CD14-positive monocyte (primary cell): ENCODE measurements at regions not wholly inside any gene's neighbourhood (a gene's known extent, or its start where the extent isn't known, plus 50 kb on each side); places are given as distances from the start of the nearest gene placed in this dataset.

Experiments used
- DNase-seq, 3 donors: peaks; one replicate each; pipeline ENCODE4 v3.0.0-alpha.2; 2011 to 2022
- H2AFZ ChIP-seq: 2 replicates; pipeline ENCODE4 v1.6.0; 2012; ENCODE audit warnings: mild to moderate bottlenecking, low read depth, low read length, inconsistent platforms; ENCODE audit not compliant: insufficient read depth, poor library complexity, severe bottlenecking
- H3K27ac ChIP-seq, 2 donors: 1 replicate in 1 of 2; 2 replicates in 1 of 2; pipeline ENCODE4 v1.5.1; 2012 to 2013; ENCODE audit warnings: low read length in 2 of 2, control low read depth in 1 of 2, inconsistent platforms in 1 of 2, low read depth in 1 of 2, mild to moderate bottlenecking in 1 of 2
- H3K27me3 ChIP-seq, 2 donors: one replicate each; pipeline versions ENCODE4 v1.6.0 to v1.6.1; 2011 to 2013; ENCODE audit warnings: low read length in 2 of 2; ENCODE audit not compliant: control insufficient read depth in 2 of 2, insufficient read depth in 2 of 2
- H3K36me3 ChIP-seq, 2 donors: replicated peaks in 1 of 2; 1 replicate in 1 of 2; 2 replicates in 1 of 2; pipeline versions ENCODE4 v1.5.1 to v1.6.1; 2012 to 2013; ENCODE audit warnings: low read length in 2 of 2, control low read depth in 1 of 2, inconsistent platforms in 1 of 2, mild to moderate bottlenecking in 1 of 2; ENCODE audit not compliant: insufficient read depth in 2 of 2, control insufficient read depth in 1 of 2
- H3K4me1 ChIP-seq, 2 donors: 1 replicate in 1 of 2; 2 replicates in 1 of 2; pipeline versions ENCODE4 v1.5.1 to v1.6.1; 2012 to 2013; ENCODE audit warnings: low read length in 2 of 2, control low read depth in 1 of 2, inconsistent platforms in 1 of 2, mild to moderate bottlenecking in 1 of 2, moderate library complexity in 1 of 2; ENCODE audit not compliant: insufficient read depth in 2 of 2, control insufficient read depth in 1 of 2
- H3K4me2 ChIP-seq: replicated peaks from 2 replicates; pipeline ENCODE3; 2012; ENCODE audit warnings: low read length, moderate library complexity, mild to moderate bottlenecking; ENCODE audit not compliant: poor library complexity, severe bottlenecking; ENCODE audit errors: extremely low read depth
- H3K4me3 ChIP-seq, 3 experiments: fragments of 200-600 bp in 1 of 3; sonication (generic) in 1 of 3; replicated peaks in 1 of 3; 1 replicate in 2 of 3; 2 replicates in 1 of 3; pipeline ENCODE4 v1.5.1; 2011 to 2013; ENCODE audit warnings: low read length in 3 of 3, mild to moderate bottlenecking in 3 of 3, control low read depth in 2 of 3, low read depth in 2 of 3, inconsistent platforms in 1 of 3, moderate library complexity in 1 of 3
- H3K79me2 ChIP-seq: 2 replicates; pipeline ENCODE4 v1.6.0; 2012; ENCODE audit warnings: mild to moderate bottlenecking, control low read depth, inconsistent platforms, low read length, moderate library complexity; ENCODE audit not compliant: insufficient read depth
- H3K9ac ChIP-seq: 2 replicates; pipeline ENCODE4 v1.6.0; 2017; ENCODE audit warnings: low read length, mild to moderate bottlenecking; ENCODE audit not compliant: insufficient read depth, poor library complexity, severe bottlenecking
- H3K9me3 ChIP-seq, 2 donors: replicated peaks in 1 of 2; 1 replicate in 1 of 2; 2 replicates in 1 of 2; pipeline versions ENCODE4 v1.5.1 to v1.6.1; 2012 to 2013; ENCODE audit warnings: low read length in 2 of 2, control low read depth in 1 of 2; ENCODE audit not compliant: control insufficient read depth in 1 of 2, insufficient read depth in 1 of 2
- H4K20me1 ChIP-seq: 2 replicates; pipeline ENCODE4 v1.6.0; 2012; ENCODE audit warnings: mild to moderate bottlenecking, low read length, control low read depth, moderate library complexity; ENCODE audit not compliant: insufficient read depth
- H3K27ac Mint-ChIP-seq, 7 donors: one replicate each; pipeline ENCODE4 v1.8.0; 2020; ENCODE audit warnings: mild to moderate bottlenecking in 7 of 7, mixed read lengths in 7 of 7, moderate library complexity in 6 of 7, inconsistent platforms in 2 of 7
- H3K27me3 Mint-ChIP-seq, 3 donors: one replicate each; pipeline ENCODE4 v1.8.0; 2021 to 2022; ENCODE audit warnings: low read depth in 3 of 3, mild to moderate bottlenecking in 3 of 3, mixed read lengths in 3 of 3, moderate library complexity in 3 of 3, inconsistent platforms in 1 of 3
- H3K36me3 Mint-ChIP-seq, 2 donors: one replicate each; pipeline ENCODE4 v1.8.0; 2020; ENCODE audit warnings: mixed read lengths in 2 of 2, inconsistent platforms in 1 of 2, mild to moderate bottlenecking in 1 of 2
- H3K4me1 Mint-ChIP-seq: one replicate; pipeline ENCODE4 v1.8.0; 2020; ENCODE audit warnings: mild to moderate bottlenecking, mixed read lengths
- H3K4me3 Mint-ChIP-seq, 2 donors: one replicate each; pipeline ENCODE4 v1.8.0; 2020; ENCODE audit warnings: mild to moderate bottlenecking in 2 of 2, mixed read lengths in 2 of 2, moderate library complexity in 1 of 2
- H3K9me3 Mint-ChIP-seq, 7 donors: one replicate each; pipeline ENCODE4 v1.8.0; 2020 to 2022; ENCODE audit warnings: mixed read lengths in 7 of 7, mild to moderate bottlenecking in 6 of 7, moderate library complexity in 6 of 7, inconsistent platforms in 2 of 7
- WGBS: methylation state at CpG from one replicate; pipeline ENCODE4 v1.1.5; 2013; ENCODE audit warnings: missing lambda C conversion rate; ENCODE audit not compliant: insufficient coverage; 5-methylcytosine and 5-hydroxymethylcytosine counted together
- intact Hi-C, 2 donors: fragments of 100-400 bp; cut with micrococcal nuclease; formaldehyde crosslinking; loops; one replicate each; pipeline versions ENCODE4 v1.15.0 to v1.15.1; 2023
- TF ChIP-seq, protein P1 (sequence below): fragments of 200-600 bp; IDR thresholded peaks from one replicate; pipeline ENCODE4 v1.8.0; 2022; ENCODE audit warnings: antibody characterized with exemption, mild to moderate bottlenecking

DNA sequence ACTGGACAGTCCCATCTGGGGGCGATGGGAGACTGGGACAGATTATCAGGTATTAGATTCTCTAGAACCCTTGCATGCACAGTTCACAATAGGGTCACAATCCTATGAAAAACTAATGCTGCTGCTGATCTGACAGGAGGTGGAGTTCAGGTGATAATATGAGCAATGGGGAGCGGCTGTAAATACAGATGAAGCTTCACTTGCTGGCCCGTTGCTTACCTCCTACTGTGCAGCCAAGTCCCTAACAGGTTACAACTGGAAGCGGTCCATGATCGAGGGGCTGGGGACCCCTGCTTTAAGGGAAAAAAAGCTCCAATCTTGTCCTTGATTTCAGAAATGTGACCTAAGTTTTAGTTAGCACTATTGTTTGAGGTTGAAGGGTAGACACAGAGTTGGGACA, 175.2 kb downstream of the ZNF330 start:
- Histone ChIP-seq H3K4me2 (no peak overlapping the region), H2AFZ (no peak overlapping the region), H3K9me3 (no peaks in the 10 kb centered on the region), H3K4me3 (no peak overlapping the region), H3K9ac (no peak overlapping the region), H3K79me2 (no peaks in the 10 kb centered on the region), H3K27ac (no peak overlapping the region), H3K4me1 (no peaks in the 10 kb centered on the region), H3K36me3 (peaks cover 0 to 7% of the 10 kb centered on the region in 2 donors), H4K20me1 (peaks cover 71% of the 10 kb centered on the region), H3K27me3 (no peaks in the 10 kb centered on the region)
- 100% methylated on average over 4 of the region's 5 CpGs for WGBS
- DNase-seq: no peak
- H3K27ac Mint-ChIP-seq: no peak overlapping the region
- H3K4me3 Mint-ChIP-seq: no peak overlapping the region
- H3K9me3 Mint-ChIP-seq: peaks cover 0 to 8% (median 3%) of the 10 kb centered on the region in 7 donors
- intact Hi-C loops: no loop called here
- TF ChIP-seq, protein P1, sequence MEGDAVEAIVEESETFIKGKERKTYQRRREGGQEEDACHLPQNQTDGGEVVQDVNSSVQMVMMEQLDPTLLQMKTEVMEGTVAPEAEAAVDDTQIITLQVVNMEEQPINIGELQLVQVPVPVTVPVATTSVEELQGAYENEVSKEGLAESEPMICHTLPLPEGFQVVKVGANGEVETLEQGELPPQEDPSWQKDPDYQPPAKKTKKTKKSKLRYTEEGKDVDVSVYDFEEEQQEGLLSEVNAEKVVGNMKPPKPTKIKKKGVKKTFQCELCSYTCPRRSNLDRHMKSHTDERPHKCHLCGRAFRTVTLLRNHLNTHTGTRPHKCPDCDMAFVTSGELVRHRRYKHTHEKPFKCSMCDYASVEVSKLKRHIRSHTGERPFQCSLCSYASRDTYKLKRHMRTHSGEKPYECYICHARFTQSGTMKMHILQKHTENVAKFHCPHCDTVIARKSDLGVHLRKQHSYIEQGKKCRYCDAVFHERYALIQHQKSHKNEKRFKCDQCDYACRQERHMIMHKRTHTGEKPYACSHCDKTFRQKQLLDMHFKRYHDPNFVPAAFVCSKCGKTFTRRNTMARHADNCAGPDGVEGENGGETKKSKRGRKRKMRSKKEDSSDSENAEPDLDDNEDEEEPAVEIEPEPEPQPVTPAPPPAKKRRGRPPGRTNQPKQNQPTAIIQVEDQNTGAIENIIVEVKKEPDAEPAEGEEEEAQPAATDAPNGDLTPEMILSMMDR: no peak
- H3K4me1 Mint-ChIP-seq: peaks cover 4% of the 10 kb centered on the region
- H3K27me3 Mint-ChIP-seq: peaks cover 0 to 1% (median 0%) of the 10 kb centered on the region in 3 donors
- peaks cover 11 to 15% of the 10 kb centered on the region in 2 donors for H3K36me3 Mint-ChIP-seq

DNA sequence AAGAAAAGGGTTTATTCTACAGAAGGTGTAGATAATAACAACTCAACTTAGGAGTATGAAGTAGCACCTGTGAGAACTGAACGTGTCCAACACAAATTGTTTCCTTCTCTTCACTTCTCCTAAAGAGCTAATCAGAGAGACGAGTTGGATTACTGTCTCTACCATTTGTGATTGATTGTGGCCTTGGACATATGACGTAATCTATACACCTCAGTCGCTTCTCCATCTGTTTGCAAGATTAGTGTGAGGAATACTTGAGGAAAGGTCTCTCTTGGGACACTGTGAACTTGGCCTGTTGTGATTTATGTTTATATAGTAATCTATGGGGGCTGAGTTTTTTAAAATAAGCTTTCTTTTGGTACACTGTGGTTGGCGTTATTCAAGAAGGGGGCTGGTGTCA, 182.0 kb downstream of the ZNF330 start:
- no peak for DNase-seq
- Histone ChIP-seq H3K4me2 (no peak overlapping the region), H4K20me1 (peaks cover 68% of the 10 kb centered on the region), H3K4me1 (no peaks in the 10 kb centered on the region), H3K27ac (no peak overlapping the region), H3K9ac (no peak overlapping the region), H3K9me3 (no peaks in the 10 kb centered on the region), H3K27me3 (no peaks in the 10 kb centered on the region), H3K79me2 (no peaks in the 10 kb centered on the region), H2AFZ (no peak overlapping the region), H3K4me3 (no peak overlapping the region), H3K36me3 (peaks cover 0 to 2% of the 10 kb centered on the region in 2 donors)
- no peaks in the 10 kb centered on the region for H3K4me1 Mint-ChIP-seq
- H3K4me3 Mint-ChIP-seq: no peak overlapping the region
- WGBS: 80% methylated on average over 1 of the region's 5 CpGs
- TF ChIP-seq, protein P1: no peak
- H3K27ac Mint-ChIP-seq: no peak overlapping the region
- peaks cover 0 to 1% (median 0%) of the 10 kb centered on the region in 3 donors for H3K27me3 Mint-ChIP-seq
- H3K36me3 Mint-ChIP-seq: peaks cover 11 to 13% of the 10 kb centered on the region in 2 donors
- H3K9me3 Mint-ChIP-seq: peaks cover 0 to 6% (median 5%) of the 10 kb centered on the region in 7 donors
- intact Hi-C loops: no loop called here
